ENCODE measurements at regions not wholly inside any gene's neighbourhood (a gene's known extent, or its start where the extent isn't known, plus 50 kb on each side); places are given as distances from the start of the nearest gene placed in this dataset.

- no peak for TF ChIP-seq POLR2AphosphoS5 (IDR thresholded peaks at IDR 0.05; ENCODE audit: low read depth, low read length)
- TF ChIP-seq FOXP2 (optimal IDR thresholded peaks at IDR 0.05; ENCODE audit: borderline replicate concordance, extremely low read depth, extremely low read length, insufficient read depth), result no peak
- TF ChIP-seq REST (IDR thresholded peaks at IDR 0.05; ENCODE audit: insufficient read depth in 1 of 2, low read depth in 2 of 2, low read length in 2 of 2), result no peak
- TF ChIP-seq TAF1 (IDR thresholded peaks at IDR 0.05; ENCODE audit: borderline replicate concordance, insufficient read depth, low read length), result no peak
- TF ChIP-seq SIN3A (IDR thresholded peaks at IDR 0.05; ENCODE audit: borderline replicate concordance, insufficient read depth, low read length), result no peak
Observed at GRCh38 chr1:34366875-34367624, 190.3 kb downstream of the C1orf94 start.

- TF ChIP-seq POLR2AphosphoS5 (IDR thresholded peaks at IDR 0.05; ENCODE audit: low read depth, low read length) (no peak), SIN3A (IDR thresholded peaks at IDR 0.05; ENCODE audit: borderline replicate concordance, insufficient read depth, low read length) (no peak), TAF1 (IDR thresholded peaks at IDR 0.05; ENCODE audit: borderline replicate concordance, insufficient read depth, low read length) (no peak), REST (IDR thresholded peaks at IDR 0.05; ENCODE audit: insufficient read depth in 1 of 2, low read depth in 2 of 2, low read length in 2 of 2) (no peak), FOXP2 (optimal IDR thresholded peaks at IDR 0.05; ENCODE audit: borderline replicate concordance, extremely low read depth, extremely low read length, insufficient read depth) (no peak)
Observed at GRCh38 chr1:34367954-34368353, 191.2 kb downstream of the C1orf94 start.

GRCh38 chr1:34369701-34370455, 193.2 kb downstream of the C1orf94 start:
- no peak for TF ChIP-seq TAF1 (IDR thresholded peaks at IDR 0.05; ENCODE audit: borderline replicate concordance, insufficient read depth, low read length)
- TF ChIP-seq REST (IDR thresholded peaks at IDR 0.05; ENCODE audit: insufficient read depth in 1 of 2, low read depth in 2 of 2, low read length in 2 of 2), result no peak
- no peak for TF ChIP-seq SIN3A (IDR thresholded peaks at IDR 0.05; ENCODE audit: borderline replicate concordance, insufficient read depth, low read length)
- TF ChIP-seq FOXP2 (optimal IDR thresholded peaks at IDR 0.05; ENCODE audit: borderline replicate concordance, extremely low read depth, extremely low read length, insufficient read depth), result no peak
- no peak for TF ChIP-seq POLR2AphosphoS5 (IDR thresholded peaks at IDR 0.05; ENCODE audit: low read depth, low read length)

- TF ChIP-seq TAF1 (IDR thresholded peaks at IDR 0.05; ENCODE audit: borderline replicate concordance, insufficient read depth, low read length) (no peak), SIN3A (IDR thresholded peaks at IDR 0.05; ENCODE audit: borderline replicate concordance, insufficient read depth, low read length) (no peak), REST (IDR thresholded peaks at IDR 0.05; ENCODE audit: insufficient read depth in 1 of 2, low read depth in 2 of 2, low read length in 2 of 2) (no peak), FOXP2 (optimal IDR thresholded peaks at IDR 0.05; ENCODE audit: borderline replicate concordance, extremely low read depth, extremely low read length, insufficient read depth) (no peak), POLR2AphosphoS5 (IDR thresholded peaks at IDR 0.05; ENCODE audit: low read depth, low read length) (no peak)
Observed at GRCh38 chr1:34370748-34371147, 194.0 kb downstream of the C1orf94 start.

Data from PFSK-1 (cell line).